Fibroblast of peridontal ligament (primary cell): ENCODE measurements at regions not wholly inside any gene's neighbourhood (a gene's known extent, or its start where the extent isn't known, plus 50 kb on each side); places are given as distances from the start of the nearest gene placed in this dataset.

ENCODE experiments used
- DNase-seq: peaks from one replicate; pipeline ENCODE4 v3.0.0-alpha.2; 2010; ENCODE audit errors: extremely low read depth

- DNase-seq, result no peak
Measured at GRCh38 chr17:33475594-33475993, 182.5 kb upstream of the ASIC2 start.

GRCh38 chr17:33481652-33482051 is 188.6 kb upstream of the ASIC2 start:
- DNase-seq, result no peak

GRCh38 chr17:33482636-33483035 is 189.5 kb upstream of the ASIC2 start:
- DNase-seq, result no peak

- no peak for DNase-seq
Measured at GRCh38 chr17:33484559-33484958, 191.5 kb upstream of the ASIC2 start.

- DNase-seq, result no peak
Measured at GRCh38 chr17:33486135-33486885, 193.2 kb upstream of the ASIC2 start.

- no peak for DNase-seq
Measured at GRCh38 chr17:33487187-33487879, 194.2 kb upstream of the ASIC2 start.

- no peak for DNase-seq
Measured at GRCh38 chr17:33491871-33492481, 198.9 kb upstream of the ASIC2 start.

- no peak for DNase-seq
Measured at GRCh38 chr17:33492731-33493265, 199.7 kb upstream of the ASIC2 start.

GRCh38 chr17:33493566-33493965 is 200.5 kb upstream of the ASIC2 start:
- DNase-seq, result no peak

GRCh38 chr17:33494151-33494550 is 201.1 kb upstream of the ASIC2 start:
- DNase-seq, result no peak

- no peak for DNase-seq
Measured at GRCh38 chr17:33497623-33498022, 204.5 kb upstream of the ASIC2 start.

GRCh38 chr17:33498069-33498468 is 205.0 kb upstream of the ASIC2 start:
- DNase-seq, result no peak

- no peak for DNase-seq
Measured at GRCh38 chr17:33499040-33499439, 205.9 kb upstream of the ASIC2 start.

GRCh38 chr17:33500151-33500550 is 207.1 kb upstream of the ASIC2 start:
- no peak for DNase-seq

- no peak for DNase-seq
Measured at GRCh38 chr17:33501185-33501584, 208.1 kb upstream of the ASIC2 start.

GRCh38 chr17:33504571-33504970 is 211.5 kb upstream of the ASIC2 start:
- no peak for DNase-seq

- no peak for DNase-seq
Measured at GRCh38 chr17:33506889-33507650, 214.0 kb upstream of the ASIC2 start.

- DNase-seq, result no peak
Measured at GRCh38 chr17:33508215-33508614, 215.1 kb upstream of the ASIC2 start.

- no peak for DNase-seq
Measured at GRCh38 chr17:33509331-33509730, 216.2 kb upstream of the ASIC2 start.

GRCh38 chr17:33511670-33512069 is 218.6 kb upstream of the ASIC2 start:
- DNase-seq, result no peak

- DNase-seq, result no peak
Measured at GRCh38 chr17:33512113-33512512, 219.0 kb upstream of the ASIC2 start.

GRCh38 chr17:33513769-33514168 is 220.7 kb upstream of the ASIC2 start:
- no peak for DNase-seq
